Activated naive CD8-positive, alpha-beta T cell treated with anti-CD3 and anti-CD28 coated beads for 36 hours (primary cell): ENCODE measurements at regions not wholly inside any gene's neighbourhood (a gene's known extent, or its start where the extent isn't known, plus 50 kb on each side); places are given as distances from the start of the nearest gene placed in this dataset.

ENCODE experiments used
- DNase-seq: peaks from one replicate; pipeline ENCODE4 v3.0.0; 2021
- H3K27ac Mint-ChIP-seq: one replicate; pipeline ENCODE4 v1.8.0; 2022; ENCODE audit warnings: mild to moderate bottlenecking, moderate library complexity, mixed read lengths
- H3K27me3 Mint-ChIP-seq: one replicate; pipeline ENCODE4 v1.8.0; 2022; ENCODE audit warnings: mild to moderate bottlenecking, mixed read lengths
- H3K36me3 Mint-ChIP-seq: one replicate; pipeline ENCODE4 v1.8.0; 2021; ENCODE audit warnings: mild to moderate bottlenecking, mixed read lengths
- H3K4me1 Mint-ChIP-seq: one replicate; pipeline ENCODE4 v1.8.0; 2021; ENCODE audit warnings: mixed read lengths
- H3K4me3 Mint-ChIP-seq: one replicate; pipeline ENCODE4 v1.8.0; 2022; ENCODE audit warnings: mild to moderate bottlenecking, moderate library complexity, mixed read lengths
- H3K9me3 Mint-ChIP-seq: one replicate; pipeline ENCODE4 v1.8.0; 2022; ENCODE audit warnings: mixed read lengths

- no peaks in the 10 kb centered on the region for H3K9me3 Mint-ChIP-seq
- H3K36me3 Mint-ChIP-seq = no peaks in the 10 kb centered on the region
- no peak overlapping the region for H3K27ac Mint-ChIP-seq
- peaks cover 5% of the 10 kb centered on the region for H3K27me3 Mint-ChIP-seq
- H3K4me1 Mint-ChIP-seq = no peaks in the 10 kb centered on the region
- DNase-seq = no peak
- H3K4me3 Mint-ChIP-seq = no peak overlapping the region
Measured at GRCh38 chr13:47326061-47326460, 429.2 kb upstream of the HTR2A start.

GRCh38 chr13:47317356-47317755, 420.5 kb upstream of the HTR2A start:
- Mint-ChIP-seq H3K9me3 (no peaks in the 10 kb centered on the region), H3K27ac (no peak overlapping the region), H3K27me3 (no peaks in the 10 kb centered on the region), H3K36me3 (no peaks in the 10 kb centered on the region), H3K4me3 (no peak overlapping the region), H3K4me1 (no peaks in the 10 kb centered on the region)
- DNase-seq = no peak

- no peak for DNase-seq
- H3K4me1 Mint-ChIP-seq = no peaks in the 10 kb centered on the region
- peaks cover 3% of the 10 kb centered on the region for H3K36me3 Mint-ChIP-seq
- H3K9me3 Mint-ChIP-seq = peaks cover 8% of the 10 kb centered on the region
- no peak overlapping the region for H3K27ac Mint-ChIP-seq
- no peak overlapping the region for H3K4me3 Mint-ChIP-seq
- no peaks in the 10 kb centered on the region for H3K27me3 Mint-ChIP-seq
Measured at GRCh38 chr13:47310401-47310800, 413.5 kb upstream of the HTR2A start.

GRCh38 chr13:47306991-47307390, 410.1 kb upstream of the HTR2A start:
- Mint-ChIP-seq H3K9me3 (peaks cover 8% of the 10 kb centered on the region), H3K36me3 (peaks cover 3% of the 10 kb centered on the region), H3K4me3 (no peak overlapping the region), H3K27ac (no peak overlapping the region), H3K4me1 (no peaks in the 10 kb centered on the region), H3K27me3 (no peaks in the 10 kb centered on the region)
- DNase-seq = no peak

- Mint-ChIP-seq H3K36me3 (no peaks in the 10 kb centered on the region), H3K27me3 (no peaks in the 10 kb centered on the region), H3K9me3 (no peaks in the 10 kb centered on the region), H3K4me3 (no peak overlapping the region), H3K27ac (no peak overlapping the region), H3K4me1 (no peaks in the 10 kb centered on the region)
- DNase-seq = no peak
Measured at GRCh38 chr13:47303626-47304025, 406.8 kb upstream of the HTR2A start.

- Mint-ChIP-seq H3K9me3 (peaks cover 2% of the 10 kb centered on the region), H3K4me1 (no peaks in the 10 kb centered on the region), H3K36me3 (no peaks in the 10 kb centered on the region), H3K27ac (no peak overlapping the region), H3K4me3 (no peak overlapping the region), H3K27me3 (peaks cover 11% of the 10 kb centered on the region)
- no peak for DNase-seq
Measured at GRCh38 chr13:47299304-47299703, 402.5 kb upstream of the HTR2A start.

GRCh38 chr13:47298506-47298905, 401.7 kb upstream of the HTR2A start:
- peaks cover 11% of the 10 kb centered on the region for H3K27me3 Mint-ChIP-seq
- H3K4me3 Mint-ChIP-seq = no peak overlapping the region
- H3K36me3 Mint-ChIP-seq = no peaks in the 10 kb centered on the region
- DNase-seq = no peak
- peaks cover 2% of the 10 kb centered on the region for H3K9me3 Mint-ChIP-seq
- H3K27ac Mint-ChIP-seq = no peak overlapping the region
- H3K4me1 Mint-ChIP-seq = no peaks in the 10 kb centered on the region

GRCh38 chr13:47294691-47295090, 397.8 kb upstream of the HTR2A start:
- Mint-ChIP-seq H3K36me3 (no peaks in the 10 kb centered on the region), H3K27me3 (peaks cover 11% of the 10 kb centered on the region), H3K4me3 (no peak overlapping the region), H3K27ac (no peak overlapping the region), H3K4me1 (no peaks in the 10 kb centered on the region), H3K9me3 (peaks cover 2% of the 10 kb centered on the region)
- no peak for DNase-seq

GRCh38 chr13:47291107-47291656, 394.3 kb upstream of the HTR2A start:
- Mint-ChIP-seq H3K4me1 (no peaks in the 10 kb centered on the region), H3K4me3 (no peak overlapping the region), H3K27me3 (peaks cover 11% of the 10 kb centered on the region), H3K9me3 (peaks cover 1% of the 10 kb centered on the region), H3K36me3 (no peaks in the 10 kb centered on the region), H3K27ac (no peak overlapping the region)
- no peak for DNase-seq

GRCh38 chr13:47289567-47289966, 392.7 kb upstream of the HTR2A start:
- Mint-ChIP-seq H3K27ac (no peak overlapping the region), H3K36me3 (no peaks in the 10 kb centered on the region), H3K9me3 (no peaks in the 10 kb centered on the region), H3K4me3 (no peak overlapping the region), H3K27me3 (peaks cover under 1% of the 10 kb centered on the region), H3K4me1 (no peaks in the 10 kb centered on the region)
- DNase-seq = no peak

- no peaks in the 10 kb centered on the region for H3K36me3 Mint-ChIP-seq
- no peak overlapping the region for H3K27ac Mint-ChIP-seq
- no peaks in the 10 kb centered on the region for H3K4me1 Mint-ChIP-seq
- no peaks in the 10 kb centered on the region for H3K27me3 Mint-ChIP-seq
- H3K9me3 Mint-ChIP-seq = no peaks in the 10 kb centered on the region
- H3K4me3 Mint-ChIP-seq = no peak overlapping the region
- no peak for DNase-seq
Measured at GRCh38 chr13:47288546-47288945, 391.7 kb upstream of the HTR2A start.

GRCh38 chr13:47287291-47287751, 390.5 kb upstream of the HTR2A start:
- no peaks in the 10 kb centered on the region for H3K4me1 Mint-ChIP-seq

GRCh38 chr13:47281991-47282390, 385.1 kb upstream of the HTR2A start:
- no peak for DNase-seq
- no peaks in the 10 kb centered on the region for H3K36me3 Mint-ChIP-seq
- H3K27me3 Mint-ChIP-seq = no peaks in the 10 kb centered on the region
- no peak overlapping the region for H3K27ac Mint-ChIP-seq
- no peaks in the 10 kb centered on the region for H3K9me3 Mint-ChIP-seq
- no peak overlapping the region for H3K4me3 Mint-ChIP-seq
- H3K4me1 Mint-ChIP-seq = no peaks in the 10 kb centered on the region

More at GRCh38 chr13:47287291-47287751, 390.5 kb upstream of the HTR2A start:
- no peaks in the 10 kb centered on the region for H3K9me3 Mint-ChIP-seq
- no peaks in the 10 kb centered on the region for H3K27me3 Mint-ChIP-seq
- no peak for DNase-seq
- H3K27ac Mint-ChIP-seq = no peak overlapping the region
- no peaks in the 10 kb centered on the region for H3K36me3 Mint-ChIP-seq
- no peak overlapping the region for H3K4me3 Mint-ChIP-seq

GRCh38 chr13:47279920-47280319, 383.1 kb upstream of the HTR2A start:
- no peaks in the 10 kb centered on the region for H3K9me3 Mint-ChIP-seq
- no peaks in the 10 kb centered on the region for H3K36me3 Mint-ChIP-seq
- H3K4me3 Mint-ChIP-seq = no peak overlapping the region
- no peaks in the 10 kb centered on the region for H3K4me1 Mint-ChIP-seq
- DNase-seq = no peak
- no peaks in the 10 kb centered on the region for H3K27me3 Mint-ChIP-seq
- no peak overlapping the region for H3K27ac Mint-ChIP-seq

- Mint-ChIP-seq H3K4me3 (no peak overlapping the region), H3K27me3 (no peaks in the 10 kb centered on the region), H3K4me1 (no peaks in the 10 kb centered on the region), H3K36me3 (no peaks in the 10 kb centered on the region), H3K9me3 (no peaks in the 10 kb centered on the region), H3K27ac (no peak overlapping the region)
- no peak for DNase-seq
Measured at GRCh38 chr13:47277774-47278173, 380.9 kb upstream of the HTR2A start.

GRCh38 chr13:47268270-47268669, 371.4 kb upstream of the HTR2A start:
- no peaks in the 10 kb centered on the region for H3K9me3 Mint-ChIP-seq
- H3K4me1 Mint-ChIP-seq = no peaks in the 10 kb centered on the region
- no peaks in the 10 kb centered on the region for H3K36me3 Mint-ChIP-seq
- no peak overlapping the region for H3K27ac Mint-ChIP-seq
- H3K27me3 Mint-ChIP-seq = no peaks in the 10 kb centered on the region
- no peak for DNase-seq
- no peak overlapping the region for H3K4me3 Mint-ChIP-seq
